Esophagus squamous epithelium (tissue), 5 donors: ENCODE measurements at regions not wholly inside any gene's neighbourhood (a gene's known extent, or its start where the extent isn't known, plus 50 kb on each side); places are given as distances from the start of the nearest gene placed in this dataset.

Source experiments
- DNase-seq: peaks from one replicate; lab custom pipeline; 2025; lab: John Stamatoyannopoulos, UW
- H3K27ac ChIP-seq, 4 donors: fragments of 200-600 bp; sonication (generic); one replicate each; pipeline ENCODE4 v1.5.1; 2016 to 2019; ENCODE audit warnings: mild to moderate bottlenecking in 1 of 4
- H3K27me3 ChIP-seq, 4 donors: fragments of 200-600 bp; sonication (generic); 1 replicate in 3 of 4; 2 replicates in 1 of 4; pipeline versions ENCODE4 v1.5.1 to v1.6.0; 2017 to 2021; ENCODE audit warnings: antibody characterized with exemption in 1 of 4
- H3K36me3 ChIP-seq, 3 donors: fragments of 200-600 bp; sonication (generic); one replicate each; pipeline ENCODE4 v1.5.1; 2016 to 2019
- H3K4me1 ChIP-seq, 3 donors: fragments of 200-600 bp; sonication (generic); one replicate each; pipeline ENCODE4 v1.5.1; 2017 to 2019
- H3K4me3 ChIP-seq, 4 donors: fragments of 200-600 bp; sonication (generic); 1 replicate in 3 of 4; 2 replicates in 1 of 4; pipeline ENCODE4 v1.5.1; 2016 to 2019; ENCODE audit warnings: mild to moderate bottlenecking in 2 of 4, moderate library complexity in 1 of 4
- H3K9me3 ChIP-seq, 3 donors: fragments of 200-600 bp; sonication (generic); one replicate each; pipeline ENCODE4 v1.5.1; 2016 to 2019
- CTCF ChIP-seq, 6 experiments: fragments of 450-650 bp in 4 of 6; fragments of 200-600 bp in 2 of 6; sonication (generic) in 2 of 6; IDR thresholded peaks; one replicate each; pipeline ENCODE4 v1.5.1; 2016 to 2019; ENCODE audit warnings: antibody characterized with exemption in 6 of 6, mild to moderate bottlenecking in 4 of 6, moderate library complexity in 4 of 6
- POLR2A ChIP-seq, 4 donors: fragments of 450-650 bp; IDR thresholded peaks; one replicate each; pipeline ENCODE4 v1.6.1; 2017; ENCODE audit warnings: antibody characterized with exemption in 4 of 4, mild to moderate bottlenecking in 4 of 4, moderate library complexity in 3 of 4
- WGBS, 2 donors: methylation state at CpG; one replicate each; pipeline ENCODE4 v1.1.5; 2018; 5-methylcytosine and 5-hydroxymethylcytosine counted together
- intact Hi-C: fragments of 100-400 bp; cut with DNase I; formaldehyde crosslinking; loops from one replicate; pipeline ENCODE4 v1.15.0; 2022
- donor health status: DM: yes; HTN: yes; CAD: no.

GRCh38 chr13:18995259-18995873 lies 186.3 kb downstream of the TUBA3C start:
- intact Hi-C loops = no loop called here
- no peak for DNase-seq
- H3K27me3 ChIP-seq = no peaks in the 10 kb centered on the region
- H3K4me1 ChIP-seq = peaks cover 0 to 8% (median 0%) of the 10 kb centered on the region in 3 donors
- 48 to 56% methylated on average over 1 of the region's 1 CpG for WGBS, 2 donors
- TF ChIP-seq CTCF (IDR thresholded peaks at IDR 0.05) = no peak
- no peak for TF ChIP-seq POLR2A (IDR thresholded peaks at IDR 0.05)
- no peaks in the 10 kb centered on the region for H3K36me3 ChIP-seq
- no peak overlapping the region for H3K27ac ChIP-seq
- no peak overlapping the region for H3K4me3 ChIP-seq
- peaks cover 0 to 39% (median 16%) of the 10 kb centered on the region in 3 donors for H3K9me3 ChIP-seq

GRCh38 chr13:18993884-18994660 lies 187.6 kb downstream of the TUBA3C start:
- 24 to 53% methylated on average over 2 of the region's 2 CpGs for WGBS, 2 donors
- no peaks in the 10 kb centered on the region for H3K27me3 ChIP-seq
- peaks cover 0 to 8% (median 0%) of the 10 kb centered on the region in 3 donors for H3K4me1 ChIP-seq
- H3K4me3 ChIP-seq = no peak overlapping the region
- TF ChIP-seq POLR2A (IDR thresholded peaks at IDR 0.05) (no peak), CTCF (IDR thresholded peaks at IDR 0.05) (no peak)
- no peaks in the 10 kb centered on the region for H3K36me3 ChIP-seq
- DNase-seq = no peak
- H3K27ac ChIP-seq = no peak overlapping the region
- intact Hi-C loops = no loop called here
- peaks cover 0 to 44% (median 16%) of the 10 kb centered on the region in 3 donors for H3K9me3 ChIP-seq

- intact Hi-C loops = no loop called here
- H3K4me1 ChIP-seq = peaks cover 0 to 8% (median 0%) of the 10 kb centered on the region in 3 donors
- WGBS, 2 donors = 36 to 46% methylated on average over 1 of the region's 1 CpG
- no peak for TF ChIP-seq CTCF (IDR thresholded peaks at IDR 0.05)
- no peak for TF ChIP-seq POLR2A (IDR thresholded peaks at IDR 0.05)
- no peaks in the 10 kb centered on the region for H3K36me3 ChIP-seq
- H3K27ac ChIP-seq = no peak overlapping the region
- H3K9me3 ChIP-seq = peaks cover 0 to 44% (median 16%) of the 10 kb centered on the region in 3 donors
- no peak overlapping the region for H3K4me3 ChIP-seq
- DNase-seq = no peak
- no peaks in the 10 kb centered on the region for H3K27me3 ChIP-seq
Measured at GRCh38 chr13:18992791-18993190, 188.8 kb downstream of the TUBA3C start.

DNA sequence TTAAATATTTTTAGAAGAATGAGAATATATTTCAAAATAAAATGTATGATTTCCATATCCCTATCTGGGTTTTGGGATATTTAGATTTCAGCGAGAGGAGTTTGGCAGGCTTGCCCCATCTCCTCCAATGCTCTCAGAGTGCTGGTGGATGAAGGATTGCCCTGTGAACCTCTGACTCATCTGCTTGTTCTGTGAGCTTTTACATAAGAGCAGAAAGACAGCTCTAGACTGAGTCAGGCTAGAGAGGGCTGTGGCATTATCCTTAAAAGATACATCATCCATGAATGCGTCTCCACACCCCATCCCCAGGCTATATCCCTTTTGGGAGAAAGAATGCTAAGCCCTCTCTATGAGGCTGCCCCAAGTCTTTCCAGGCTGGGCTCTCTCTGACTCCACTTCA lies 190.6 kb downstream of the TUBA3C start:
- Histone ChIP-seq H3K9me3 (peaks cover 0 to 34% (median 16%) of the 10 kb centered on the region in 3 donors), H3K27ac (no peak overlapping the region), H3K27me3 (no peaks in the 10 kb centered on the region), H3K4me1 (peaks cover 0 to 8% (median 0%) of the 10 kb centered on the region in 3 donors), H3K36me3 (no peaks in the 10 kb centered on the region), H3K4me3 (no peak overlapping the region)
- no peak for TF ChIP-seq CTCF (IDR thresholded peaks at IDR 0.05)
- intact Hi-C loops = no loop called here
- DNase-seq = no peak
- 67 to 84% methylated on average over 2 of the region's 2 CpGs for WGBS, 2 donors

DNA sequence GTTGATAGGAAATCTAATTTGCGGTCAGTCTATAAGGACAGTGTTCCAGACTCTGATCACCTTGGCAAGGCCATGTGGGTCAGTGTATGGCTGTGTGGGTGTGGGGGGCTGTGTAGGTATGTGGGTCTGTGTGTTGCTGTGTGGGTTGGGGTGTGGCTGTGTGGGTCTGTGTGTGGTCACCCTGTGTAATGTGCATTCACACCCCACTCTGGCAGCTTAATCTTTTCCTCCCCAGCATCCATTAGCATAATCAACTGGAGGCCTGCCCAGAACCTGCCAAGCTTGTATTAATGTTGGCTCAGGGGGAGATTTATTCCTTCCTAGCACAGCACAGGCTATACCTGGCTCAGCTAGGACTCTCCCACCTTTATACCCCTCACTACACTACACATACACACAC lies 203.2 kb downstream of the TUBA3C start:
- WGBS, 2 donors = 80 to 100% methylated on average over 1 of the region's 1 CpG
- H3K27me3 ChIP-seq = no peaks in the 10 kb centered on the region

More for the DNA sequence above, 203.2 kb downstream of the TUBA3C start:
- intact Hi-C loops = no loop called here
- H3K27ac ChIP-seq = no peak overlapping the region
- TF ChIP-seq POLR2A (IDR thresholded peaks at IDR 0.05) = no peak
- TF ChIP-seq CTCF (IDR thresholded peaks at IDR 0.05) = no peak
- H3K4me1 ChIP-seq = no peaks in the 10 kb centered on the region
- no peak for DNase-seq
- peaks cover 0 to 3% (median under 1%) of the 10 kb centered on the region in 3 donors for H3K9me3 ChIP-seq
- H3K36me3 ChIP-seq = no peaks in the 10 kb centered on the region
- H3K4me3 ChIP-seq = no peak overlapping the region
